ENCODE measurements at regions not wholly inside any gene's neighbourhood (a gene's known extent, or its start where the extent isn't known, plus 50 kb on each side); places are given as distances from the start of the nearest gene placed in this dataset.
"Not testable (repeated sequence)": the region's sequence is repeated elsewhere in the genome, so short reads cannot be mapped to it uniquely, and the experiment has no call there.

DNA sequence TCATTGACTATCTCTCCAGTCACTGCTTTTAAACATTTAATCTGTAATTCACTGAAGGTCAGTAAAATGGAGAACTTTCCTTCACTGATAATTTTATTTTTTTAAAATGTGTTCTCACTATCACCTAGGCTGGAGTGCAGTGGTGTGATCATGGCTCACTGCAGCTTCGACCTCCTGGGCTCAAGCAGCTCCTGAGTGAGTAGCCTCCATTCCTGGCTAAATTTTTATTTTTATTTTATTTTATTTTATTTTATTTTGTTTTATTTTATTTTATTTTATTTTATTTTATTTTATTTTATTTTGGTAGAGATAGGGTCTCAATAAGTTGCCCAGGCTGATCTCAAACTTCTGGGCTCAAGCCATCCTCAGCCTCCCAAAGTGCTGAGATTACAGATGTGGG is 446.5 kb downstream of the TAFA4 start:
- TF ChIP-seq, protein P1, sequence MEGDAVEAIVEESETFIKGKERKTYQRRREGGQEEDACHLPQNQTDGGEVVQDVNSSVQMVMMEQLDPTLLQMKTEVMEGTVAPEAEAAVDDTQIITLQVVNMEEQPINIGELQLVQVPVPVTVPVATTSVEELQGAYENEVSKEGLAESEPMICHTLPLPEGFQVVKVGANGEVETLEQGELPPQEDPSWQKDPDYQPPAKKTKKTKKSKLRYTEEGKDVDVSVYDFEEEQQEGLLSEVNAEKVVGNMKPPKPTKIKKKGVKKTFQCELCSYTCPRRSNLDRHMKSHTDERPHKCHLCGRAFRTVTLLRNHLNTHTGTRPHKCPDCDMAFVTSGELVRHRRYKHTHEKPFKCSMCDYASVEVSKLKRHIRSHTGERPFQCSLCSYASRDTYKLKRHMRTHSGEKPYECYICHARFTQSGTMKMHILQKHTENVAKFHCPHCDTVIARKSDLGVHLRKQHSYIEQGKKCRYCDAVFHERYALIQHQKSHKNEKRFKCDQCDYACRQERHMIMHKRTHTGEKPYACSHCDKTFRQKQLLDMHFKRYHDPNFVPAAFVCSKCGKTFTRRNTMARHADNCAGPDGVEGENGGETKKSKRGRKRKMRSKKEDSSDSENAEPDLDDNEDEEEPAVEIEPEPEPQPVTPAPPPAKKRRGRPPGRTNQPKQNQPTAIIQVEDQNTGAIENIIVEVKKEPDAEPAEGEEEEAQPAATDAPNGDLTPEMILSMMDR (IDR thresholded peaks at IDR 0.05; ENCODE audit: insufficient read depth, low read length), result not testable (repeated sequence)
- TF ChIP-seq POLR2AphosphoS5 (IDR thresholded peaks at IDR 0.05; ENCODE audit: low read depth), result not testable (repeated sequence)
- TF ChIP-seq, protein P2, sequence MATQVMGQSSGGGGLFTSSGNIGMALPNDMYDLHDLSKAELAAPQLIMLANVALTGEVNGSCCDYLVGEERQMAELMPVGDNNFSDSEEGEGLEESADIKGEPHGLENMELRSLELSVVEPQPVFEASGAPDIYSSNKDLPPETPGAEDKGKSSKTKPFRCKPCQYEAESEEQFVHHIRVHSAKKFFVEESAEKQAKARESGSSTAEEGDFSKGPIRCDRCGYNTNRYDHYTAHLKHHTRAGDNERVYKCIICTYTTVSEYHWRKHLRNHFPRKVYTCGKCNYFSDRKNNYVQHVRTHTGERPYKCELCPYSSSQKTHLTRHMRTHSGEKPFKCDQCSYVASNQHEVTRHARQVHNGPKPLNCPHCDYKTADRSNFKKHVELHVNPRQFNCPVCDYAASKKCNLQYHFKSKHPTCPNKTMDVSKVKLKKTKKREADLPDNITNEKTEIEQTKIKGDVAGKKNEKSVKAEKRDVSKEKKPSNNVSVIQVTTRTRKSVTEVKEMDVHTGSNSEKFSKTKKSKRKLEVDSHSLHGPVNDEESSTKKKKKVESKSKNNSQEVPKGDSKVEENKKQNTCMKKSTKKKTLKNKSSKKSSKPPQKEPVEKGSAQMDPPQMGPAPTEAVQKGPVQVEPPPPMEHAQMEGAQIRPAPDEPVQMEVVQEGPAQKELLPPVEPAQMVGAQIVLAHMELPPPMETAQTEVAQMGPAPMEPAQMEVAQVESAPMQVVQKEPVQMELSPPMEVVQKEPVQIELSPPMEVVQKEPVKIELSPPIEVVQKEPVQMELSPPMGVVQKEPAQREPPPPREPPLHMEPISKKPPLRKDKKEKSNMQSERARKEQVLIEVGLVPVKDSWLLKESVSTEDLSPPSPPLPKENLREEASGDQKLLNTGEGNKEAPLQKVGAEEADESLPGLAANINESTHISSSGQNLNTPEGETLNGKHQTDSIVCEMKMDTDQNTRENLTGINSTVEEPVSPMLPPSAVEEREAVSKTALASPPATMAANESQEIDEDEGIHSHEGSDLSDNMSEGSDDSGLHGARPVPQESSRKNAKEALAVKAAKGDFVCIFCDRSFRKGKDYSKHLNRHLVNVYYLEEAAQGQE (IDR thresholded peaks at IDR 0.05; ENCODE audit: insufficient replicate concordance, low read depth), result not testable (repeated sequence)
